ENCODE measurements at regions not wholly inside any gene's neighbourhood (a gene's known extent, or its start where the extent isn't known, plus 50 kb on each side); places are given as distances from the start of the nearest gene placed in this dataset.

DNA sequence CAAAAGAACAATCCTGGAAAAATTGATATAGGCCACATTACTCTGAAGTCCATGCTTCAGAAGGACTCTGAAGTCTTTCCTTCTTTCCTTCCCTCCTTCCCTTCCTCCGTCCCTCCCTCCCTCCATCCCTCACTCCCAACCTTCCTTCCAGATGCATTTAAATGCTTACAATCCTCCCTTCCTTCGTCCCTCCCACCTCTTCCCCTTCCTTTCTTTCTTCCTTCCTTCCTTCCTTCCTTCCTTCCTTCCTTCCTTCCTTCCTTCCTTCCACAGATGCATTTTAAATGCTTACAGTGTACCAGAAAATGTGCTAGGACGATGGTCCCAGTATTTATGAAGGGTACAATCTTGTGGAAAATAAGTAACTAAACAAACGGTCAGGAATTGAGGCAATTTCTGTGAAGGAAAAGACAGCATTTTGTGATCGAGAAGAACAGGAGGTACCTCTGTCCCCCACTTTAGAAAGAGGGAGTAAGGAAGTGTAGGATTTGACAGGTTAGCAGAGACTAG is 181.3 kb upstream of the TUT7 start:
- TF ChIP-seq, protein P1, sequence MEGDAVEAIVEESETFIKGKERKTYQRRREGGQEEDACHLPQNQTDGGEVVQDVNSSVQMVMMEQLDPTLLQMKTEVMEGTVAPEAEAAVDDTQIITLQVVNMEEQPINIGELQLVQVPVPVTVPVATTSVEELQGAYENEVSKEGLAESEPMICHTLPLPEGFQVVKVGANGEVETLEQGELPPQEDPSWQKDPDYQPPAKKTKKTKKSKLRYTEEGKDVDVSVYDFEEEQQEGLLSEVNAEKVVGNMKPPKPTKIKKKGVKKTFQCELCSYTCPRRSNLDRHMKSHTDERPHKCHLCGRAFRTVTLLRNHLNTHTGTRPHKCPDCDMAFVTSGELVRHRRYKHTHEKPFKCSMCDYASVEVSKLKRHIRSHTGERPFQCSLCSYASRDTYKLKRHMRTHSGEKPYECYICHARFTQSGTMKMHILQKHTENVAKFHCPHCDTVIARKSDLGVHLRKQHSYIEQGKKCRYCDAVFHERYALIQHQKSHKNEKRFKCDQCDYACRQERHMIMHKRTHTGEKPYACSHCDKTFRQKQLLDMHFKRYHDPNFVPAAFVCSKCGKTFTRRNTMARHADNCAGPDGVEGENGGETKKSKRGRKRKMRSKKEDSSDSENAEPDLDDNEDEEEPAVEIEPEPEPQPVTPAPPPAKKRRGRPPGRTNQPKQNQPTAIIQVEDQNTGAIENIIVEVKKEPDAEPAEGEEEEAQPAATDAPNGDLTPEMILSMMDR (conservative IDR thresholded peaks at IDR 0.05), result no peak
- Mint-ChIP-seq H3K9me3 (no peaks in the 10 kb centered on the region), H3K36me3 (peaks cover 5% of the 10 kb centered on the region), H3K4me3 (no peak overlapping the region), H3K27me3 (no peaks in the 10 kb centered on the region), H3K27ac (no peak overlapping the region), H3K4me1 (ENCODE audit: unreplicated experiment) (peaks cover 16% of the 10 kb centered on the region)
- no peak for DNase-seq (ENCODE audit: extremely low spot score, unreplicated experiment)

DNA sequence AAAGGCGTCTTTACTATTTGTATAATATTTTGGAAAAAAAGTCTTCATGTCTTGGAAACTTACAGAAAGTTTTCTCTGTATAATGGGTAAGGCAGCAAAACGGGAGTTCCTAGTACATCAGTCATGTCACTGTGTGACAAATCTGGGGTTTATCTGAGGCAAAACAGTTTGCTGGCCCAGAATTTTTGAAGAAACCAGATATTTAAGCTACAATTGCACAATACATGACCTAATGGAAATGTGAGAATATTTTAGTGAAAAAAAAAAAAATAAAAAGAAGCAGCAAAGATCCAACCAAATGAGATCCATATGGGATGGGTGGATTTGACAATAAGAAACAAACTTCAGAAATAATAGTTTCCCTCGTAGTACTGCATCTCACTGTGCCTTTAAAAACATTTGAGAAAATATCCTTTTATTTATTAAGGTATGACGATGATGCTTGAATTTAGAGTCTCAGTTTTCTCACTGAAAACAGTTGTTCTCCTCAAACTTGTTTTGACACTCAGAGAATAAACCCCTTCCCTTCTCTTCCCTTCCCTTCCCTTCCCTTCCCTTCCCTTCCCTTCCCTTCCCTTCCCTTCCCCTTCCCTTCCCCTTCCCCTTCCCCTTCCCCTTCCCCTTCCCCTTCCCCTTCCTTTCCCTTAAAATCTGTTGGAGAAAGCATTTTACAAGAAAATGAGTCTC is 180.5 kb upstream of the TUT7 start:
- H3K4me3 Mint-ChIP-seq, result no peak overlapping the region
- H3K36me3 Mint-ChIP-seq, result peaks cover 5% of the 10 kb centered on the region
- TF ChIP-seq, protein P1 (conservative IDR thresholded peaks at IDR 0.05), result no peak
- H3K9me3 Mint-ChIP-seq, result no peaks in the 10 kb centered on the region
- H3K27me3 Mint-ChIP-seq, result no peaks in the 10 kb centered on the region
- no peak for DNase-seq (ENCODE audit: extremely low spot score, unreplicated experiment)
- peaks cover 19% of the 10 kb centered on the region for H3K4me1 Mint-ChIP-seq (ENCODE audit: unreplicated experiment)
- H3K27ac Mint-ChIP-seq, result no peak overlapping the region

DNA sequence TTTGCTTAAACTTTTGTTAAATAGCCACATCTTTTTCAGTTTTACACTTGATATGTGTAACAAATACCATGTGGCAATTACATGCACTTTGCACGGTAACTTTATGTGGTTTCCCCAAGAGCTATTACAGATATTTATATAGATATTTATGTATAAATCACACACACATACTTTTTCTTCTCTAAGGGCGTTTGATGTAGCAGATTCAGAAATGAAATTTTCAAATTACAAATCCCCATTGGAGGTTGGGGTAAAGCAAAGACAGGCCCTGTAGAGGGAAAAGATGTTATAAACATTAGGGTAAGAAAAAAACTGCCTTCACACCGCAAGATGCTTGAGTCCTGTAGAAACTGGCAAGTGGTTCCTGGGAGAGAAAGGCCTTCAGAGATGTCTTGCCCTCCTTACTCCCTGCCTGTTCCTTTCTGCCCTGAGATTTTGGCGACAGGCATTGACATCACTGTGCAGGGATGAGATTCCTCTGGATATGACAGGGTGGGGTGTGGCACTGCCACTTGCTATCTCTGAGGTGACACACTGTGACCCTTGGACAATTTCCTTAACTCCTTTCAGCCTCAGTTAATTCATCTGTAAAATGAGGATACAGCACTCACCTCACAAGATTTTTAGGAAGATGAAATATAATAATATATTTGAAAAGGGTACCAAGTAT is 177.9 kb upstream of the TUT7 start:
- peaks cover 8% of the 10 kb centered on the region for H3K27me3 Mint-ChIP-seq
- DNase-seq (ENCODE audit: extremely low spot score, unreplicated experiment), result no peak
- TF ChIP-seq, protein P1 (conservative IDR thresholded peaks at IDR 0.05), result no peak

DNA sequence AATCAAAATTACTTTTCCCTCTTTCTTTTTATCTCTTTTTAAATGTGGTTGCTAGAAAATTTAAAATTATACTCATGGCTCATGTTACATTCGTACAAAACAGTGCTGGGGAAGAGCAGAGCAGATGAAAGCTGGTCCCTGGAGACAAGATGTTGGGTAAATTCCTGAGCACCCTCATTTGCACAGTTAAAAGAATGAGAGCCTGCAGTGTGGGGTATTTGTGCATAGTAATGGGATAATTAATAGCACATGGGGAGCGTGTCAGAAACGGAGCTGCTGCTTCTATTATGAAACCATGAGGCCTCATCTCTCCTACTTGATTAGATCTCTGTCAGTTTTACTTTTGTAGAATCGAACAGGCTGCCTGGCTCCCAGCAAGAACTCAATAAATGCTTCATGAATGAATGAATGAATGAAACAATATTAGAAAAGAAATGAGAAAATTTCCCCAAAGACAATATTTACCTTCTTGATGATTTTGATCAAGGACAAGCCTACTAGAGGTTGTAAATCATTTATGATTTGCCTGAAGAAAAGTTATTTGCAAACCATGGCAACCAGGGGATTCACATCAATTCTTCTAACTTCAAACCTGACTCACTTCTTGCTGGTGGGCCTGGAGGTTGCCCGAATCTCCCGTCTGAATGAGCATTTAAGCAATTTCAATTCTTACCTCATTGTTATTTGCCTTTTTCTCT is 177.2 kb upstream of the TUT7 start:
- TF ChIP-seq, protein P1 (conservative IDR thresholded peaks at IDR 0.05), result no peak
- Mint-ChIP-seq H3K36me3 (peaks cover 5% of the 10 kb centered on the region), H3K4me3 (peak overlapping the region; percentile 3), H3K27me3 (peaks cover 8% of the 10 kb centered on the region), H3K4me1 (ENCODE audit: unreplicated experiment) (peaks cover 25% of the 10 kb centered on the region), H3K9me3 (no peaks in the 10 kb centered on the region), H3K27ac (no peak overlapping the region)
- DNase-seq (ENCODE audit: extremely low spot score, unreplicated experiment), result no peak

More for the DNA sequence above, 177.9 kb upstream of the TUT7 start:
- Mint-ChIP-seq H3K4me3 (no peak overlapping the region), H3K36me3 (peaks cover 5% of the 10 kb centered on the region), H3K9me3 (no peaks in the 10 kb centered on the region), H3K27ac (no peak overlapping the region), H3K4me1 (ENCODE audit: unreplicated experiment) (peaks cover 25% of the 10 kb centered on the region)

DNA sequence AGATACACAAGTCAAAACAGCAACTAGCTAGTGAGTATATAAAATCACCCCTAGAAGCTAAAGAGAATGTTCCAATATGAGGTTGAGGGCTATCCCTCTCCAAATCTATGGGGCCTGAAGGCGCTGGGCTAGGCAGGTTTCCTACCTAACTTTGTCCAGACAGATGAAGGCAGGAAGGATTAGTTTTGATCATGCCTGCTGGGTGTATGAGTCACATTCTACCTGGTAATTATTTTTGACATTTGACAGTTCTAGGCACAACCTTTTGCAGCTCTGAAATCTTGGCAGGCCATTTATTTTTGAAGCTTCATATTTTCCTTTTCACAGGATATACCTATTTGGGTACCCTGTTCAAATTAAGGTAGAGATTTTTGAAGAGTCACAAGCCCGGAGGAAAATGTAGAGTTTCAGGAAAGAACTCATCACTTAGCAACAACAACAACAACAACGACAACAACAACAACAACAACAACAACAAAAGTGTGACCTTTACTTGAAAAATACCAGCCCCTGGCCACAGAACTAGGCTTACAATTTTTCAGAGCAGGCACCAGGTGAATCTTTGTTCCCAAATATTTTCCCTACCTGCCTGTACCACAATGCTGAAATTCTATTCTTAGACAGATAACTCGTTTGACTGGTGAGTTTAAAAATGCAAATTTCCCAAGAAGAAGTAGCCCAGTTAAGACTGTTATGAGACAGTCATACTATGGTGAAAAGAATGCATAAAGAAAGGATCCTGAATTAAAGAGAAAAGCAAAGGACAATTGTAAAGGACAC is 175.5 kb upstream of the TUT7 start:
- TF ChIP-seq, protein P1 (conservative IDR thresholded peaks at IDR 0.05), result no peak
- Mint-ChIP-seq H3K9me3 (no peaks in the 10 kb centered on the region), H3K27me3 (peaks cover 16% of the 10 kb centered on the region), H3K4me1 (ENCODE audit: unreplicated experiment) (peaks cover 35% of the 10 kb centered on the region), H3K4me3 (no peak overlapping the region), H3K36me3 (no peaks in the 10 kb centered on the region), H3K27ac (peak overlapping the region; percentile 52)
- DNase-seq (ENCODE audit: extremely low spot score, unreplicated experiment), result no peak
